Endothelial cell of umbilical vein (primary cell): ENCODE measurements at regions not wholly inside any gene's neighbourhood (a gene's known extent, or its start where the extent isn't known, plus 50 kb on each side); places are given as distances from the start of the nearest gene placed in this dataset.

Experiments
- BruUV-seq: library from RNA; stranded (reverse); fragments of 400-500 nt; replicated peaks from 2 replicates; lab custom pipeline; 2021; lab: Mats Ljungman, UMichigan
- CTCF ChIA-PET: fragments of 300-600, 350-600 bp; sonication (Branson Sonifier 250); formaldehyde crosslinking; loops from one replicate; lab custom pipeline; 2021; ENCODE audit warnings: antibody characterized with exemption, inconsistent platforms; lab: Charles Lee
- POLR2A ChIA-PET: fragments of 300-600, 350-600 bp; sonication (Branson Sonifier 250); formaldehyde crosslinking; loops from one replicate; lab custom pipeline; 2021; ENCODE audit warnings: antibody characterized with exemption, inconsistent platforms; lab: Charles Lee
- DNase-seq: peaks from one replicate; pipeline ENCODE4 v3.0.0-alpha.2; 2011; ENCODE audit warnings: low read depth, low spot score
- FAIRE-seq: peaks from 2 replicates; lab custom pipeline; 2011; peaks lifted over from hg19 to GRCh38; lab: Jason Lieb, UNC
- H2AFZ ChIP-seq: 2 replicates; pipeline ENCODE4 v1.6.0; 2012; ENCODE audit warnings: low read depth, low read length, control low read depth, inconsistent platforms
- H3K27ac ChIP-seq: 2 replicates; pipeline ENCODE4 v1.5.1; 2011; ENCODE audit warnings: low read depth, mild to moderate bottlenecking, control low read depth, low read length, moderate library complexity; ENCODE audit not compliant: insufficient read depth
- H3K27me3 ChIP-seq, 2 experiments: 2 replicates each; pipeline versions ENCODE4 v1.6.0 to v1.6.1; 2011; ENCODE audit warnings: low read length in 2 of 2, mixed read lengths in 1 of 2; ENCODE audit not compliant: control insufficient read depth in 2 of 2, insufficient read depth in 2 of 2
- H3K36me3 ChIP-seq, 2 experiments: 2 replicates in 1 of 2; 3 replicates in 1 of 2; pipeline ENCODE4 v1.5.1; 2011; ENCODE audit warnings: low read length in 2 of 2, mild to moderate bottlenecking in 1 of 2, moderate library complexity in 1 of 2; ENCODE audit not compliant: control insufficient read depth in 2 of 2, insufficient read depth in 2 of 2; ENCODE audit errors: extremely low read depth in 1 of 2
- H3K4me1 ChIP-seq: 3 replicates; pipeline ENCODE4 v1.5.1; 2011; ENCODE audit warnings: mild to moderate bottlenecking, low read length; ENCODE audit not compliant: control insufficient read depth, insufficient read depth; ENCODE audit errors: extremely low read depth
- H3K4me2 ChIP-seq: 2 replicates; pipeline ENCODE4 v1.6.1; 2011; ENCODE audit warnings: low read length, control low read depth, mixed read lengths; ENCODE audit not compliant: insufficient read depth
- H3K4me3 ChIP-seq, 3 experiments: fragments of 200-600 bp in 1 of 3; sonication (generic), shearing (Covaris generic) in 1 of 3; replicated peaks in 1 of 3; 2 replicates each; pipeline ENCODE4 v1.5.1; 2011 to 2016; ENCODE audit warnings: control low read depth in 3 of 3, low read length in 3 of 3, mild to moderate bottlenecking in 2 of 3, inconsistent platforms in 1 of 3, low read depth in 1 of 3, moderate library complexity in 1 of 3; ENCODE audit not compliant: insufficient read depth in 1 of 3
- H3K79me2 ChIP-seq: 2 replicates; pipeline ENCODE4 v1.6.0; 2012; ENCODE audit warnings: low read length, inconsistent platforms; ENCODE audit not compliant: control insufficient read depth, insufficient read depth
- H3K9ac ChIP-seq: replicated peaks from 2 replicates; pipeline ENCODE3; 2011; ENCODE audit warnings: low read length, control low read depth; ENCODE audit not compliant: insufficient read depth; ENCODE audit errors: extremely low read depth
- H3K9me1 ChIP-seq: replicated peaks from 3 replicates; pipeline ENCODE4 v1.6.0; 2011; ENCODE audit warnings: mild to moderate bottlenecking, low read length; ENCODE audit not compliant: control insufficient read depth, insufficient read depth; ENCODE audit errors: extremely low read depth
- H3K9me3 ChIP-seq: replicated peaks from 2 replicates; pipeline ENCODE4 v1.5.1; 2012; ENCODE audit warnings: low read length, inconsistent platforms; ENCODE audit not compliant: control insufficient read depth, insufficient read depth
- H4K20me1 ChIP-seq: replicated peaks from 2 replicates; pipeline ENCODE3; 2011; ENCODE audit warnings: mild to moderate bottlenecking, low read length; ENCODE audit not compliant: control insufficient read depth, insufficient read depth; ENCODE audit errors: extremely low read depth
- EZH2 ChIP-seq: IDR thresholded peaks from 2 replicates; pipeline ENCODE4 v1.6.1; 2012; ENCODE audit warnings: borderline replicate concordance, low read depth, mild to moderate bottlenecking, moderate library complexity, low read length, inconsistent platforms; ENCODE audit not compliant: severe bottlenecking
- JUN ChIP-seq: IDR thresholded peaks from 2 replicates; pipeline ENCODE4 v1.6.1; 2011; ENCODE audit warnings: borderline replicate concordance, low read depth; ENCODE audit not compliant: insufficient read length, insufficient read depth
- MAX ChIP-seq: IDR thresholded peaks from 2 replicates; pipeline ENCODE4 v1.6.1; 2011; ENCODE audit not compliant: insufficient read depth, insufficient read length
- MYC ChIP-seq: IDR thresholded peaks from one replicate; pipeline ENCODE4 v1.6.1; 2011; ENCODE audit warnings: mild to moderate bottlenecking, low read depth, low read length
- POLR2AphosphoS5 ChIP-seq: IDR thresholded peaks from 2 replicates; pipeline ENCODE4 v1.6.1; 2012; ENCODE audit warnings: low read depth, mild to moderate bottlenecking, control low read depth, low read length, moderate library complexity; ENCODE audit not compliant: insufficient read depth
- dilution Hi-C: fragments of 300-500 bp; cut with MboI; formaldehyde crosslinking; loops from one replicate; pipeline ENCODE4 v1.15.0; 2019; ENCODE audit warnings: low sequenced_read_pairs; ENCODE audit not compliant: extremely low pct_ligation_motif_present
- intact Hi-C: fragments of 100-400 bp; cut with micrococcal nuclease; formaldehyde crosslinking; loops from one replicate; pipeline ENCODE4 v1.10.0; 2022
- TF ChIP-seq, protein P1 (sequence below), 2 donors: IDR thresholded peaks; 1 replicate in 1 of 2; 2 replicates in 1 of 2; pipeline ENCODE4 v1.5.1; 2011; ENCODE audit warnings: low read length in 2 of 2, mild to moderate bottlenecking in 2 of 2, moderate library complexity in 2 of 2, control low read depth in 1 of 2, inconsistent platforms in 1 of 2, low read depth in 1 of 2; ENCODE audit not compliant: insufficient read depth in 1 of 2; ENCODE audit errors: extremely low read depth in 1 of 2

DNA sequence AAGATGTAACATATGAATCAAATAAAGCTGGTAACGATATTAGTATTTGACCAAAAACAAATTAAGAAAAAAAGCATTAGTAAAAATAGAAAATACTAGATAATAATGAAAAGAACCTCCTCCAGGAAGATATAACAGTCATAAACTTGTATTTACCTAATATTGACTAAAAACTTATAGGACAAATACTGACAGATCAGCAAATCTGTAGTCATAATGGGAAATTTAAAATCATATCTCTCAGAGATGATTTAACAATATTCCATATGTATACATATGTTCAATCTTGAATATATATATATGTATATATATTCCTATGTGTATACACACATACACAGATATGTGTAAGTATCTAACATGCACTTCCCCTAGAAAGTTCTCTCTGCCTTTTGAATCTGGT, 52.0 kb upstream of the FGGY start:
- Histone ChIP-seq H4K20me1 (no peaks in the 10 kb centered on the region), H3K27me3 (no peaks in the 10 kb centered on the region), H3K4me1 (no peaks in the 10 kb centered on the region), H3K4me2 (no peak overlapping the region), H3K9me1 (no peaks in the 10 kb centered on the region), H3K36me3 (no peaks in the 10 kb centered on the region), H3K79me2 (no peaks in the 10 kb centered on the region), H3K9ac (no peak overlapping the region), H3K27ac (no peak overlapping the region), H3K9me3 (no peaks in the 10 kb centered on the region), H3K4me3 (no peak overlapping the region), H2AFZ (no peak overlapping the region)
- ChIA-PET CTCF (no interaction called here), POLR2A (no interaction called here)
- FAIRE-seq (no peak), DNase-seq (no peak)
- TF ChIP-seq, protein P1, sequence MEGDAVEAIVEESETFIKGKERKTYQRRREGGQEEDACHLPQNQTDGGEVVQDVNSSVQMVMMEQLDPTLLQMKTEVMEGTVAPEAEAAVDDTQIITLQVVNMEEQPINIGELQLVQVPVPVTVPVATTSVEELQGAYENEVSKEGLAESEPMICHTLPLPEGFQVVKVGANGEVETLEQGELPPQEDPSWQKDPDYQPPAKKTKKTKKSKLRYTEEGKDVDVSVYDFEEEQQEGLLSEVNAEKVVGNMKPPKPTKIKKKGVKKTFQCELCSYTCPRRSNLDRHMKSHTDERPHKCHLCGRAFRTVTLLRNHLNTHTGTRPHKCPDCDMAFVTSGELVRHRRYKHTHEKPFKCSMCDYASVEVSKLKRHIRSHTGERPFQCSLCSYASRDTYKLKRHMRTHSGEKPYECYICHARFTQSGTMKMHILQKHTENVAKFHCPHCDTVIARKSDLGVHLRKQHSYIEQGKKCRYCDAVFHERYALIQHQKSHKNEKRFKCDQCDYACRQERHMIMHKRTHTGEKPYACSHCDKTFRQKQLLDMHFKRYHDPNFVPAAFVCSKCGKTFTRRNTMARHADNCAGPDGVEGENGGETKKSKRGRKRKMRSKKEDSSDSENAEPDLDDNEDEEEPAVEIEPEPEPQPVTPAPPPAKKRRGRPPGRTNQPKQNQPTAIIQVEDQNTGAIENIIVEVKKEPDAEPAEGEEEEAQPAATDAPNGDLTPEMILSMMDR (IDR thresholded peaks at IDR 0.05; ENCODE audit: extremely low read depth in 1 of 2, insufficient read depth in 1 of 2, low read depth in 1 of 2, low read length in 2 of 2) = no peak
- TF ChIP-seq EZH2 = no peak
- no peak for TF ChIP-seq POLR2AphosphoS5
- no peak for TF ChIP-seq MAX
- TF ChIP-seq MYC = no peak
- no peak for TF ChIP-seq JUN
- dilution Hi-C loops (no loop called here), intact Hi-C loops (no loop called here)
- no TSS peak for BruUV-seq
